ENCODE measurements at regions not wholly inside any gene's neighbourhood (a gene's known extent, or its start where the extent isn't known, plus 50 kb on each side); places are given as distances from the start of the nearest gene placed in this dataset.

GRCh38 chr14:83355609-83356008, 1822.0 kb upstream of the SEL1L start:
- no peak overlapping the region for H3K4me3 ChIP-seq (ENCODE audit: low read length)
- no peak for TF ChIP-seq CTCF (IDR thresholded peaks at IDR 0.05; ENCODE audit: insufficient read depth, low read depth, low read length, missing control alignments)
- no peak for DNase-seq (ENCODE audit: low read depth)

DNA sequence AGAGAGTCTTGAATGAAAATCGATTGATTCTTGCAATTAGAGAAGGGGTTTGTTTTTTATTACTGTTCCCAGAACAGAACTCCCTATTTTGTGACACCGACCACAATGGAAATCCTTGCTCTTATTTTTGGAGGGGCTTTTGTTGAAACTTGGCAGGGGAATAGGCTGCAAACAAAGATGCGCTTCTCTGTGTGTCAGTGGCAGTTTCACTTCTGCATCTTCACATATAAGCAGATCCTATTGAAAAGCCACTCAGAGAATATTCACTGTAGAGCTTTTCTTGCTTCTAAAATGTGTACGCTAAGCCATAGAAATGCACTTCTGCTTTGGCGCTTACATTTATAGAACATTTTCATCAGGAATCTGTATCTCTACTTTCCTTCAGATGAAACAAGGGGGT, 1822.4 kb upstream of the SEL1L start:
- no peak overlapping the region for H3K4me3 ChIP-seq (ENCODE audit: low read length)
- TF ChIP-seq CTCF (IDR thresholded peaks at IDR 0.05; ENCODE audit: insufficient read depth, low read depth, low read length, missing control alignments), result no peak
- no peak for DNase-seq (ENCODE audit: low read depth)

GRCh38 chr14:83372271-83372670, 1838.6 kb upstream of the SEL1L start:
- no peak for TF ChIP-seq CTCF (IDR thresholded peaks at IDR 0.05; ENCODE audit: insufficient read depth, low read depth, low read length, missing control alignments)
- DNase-seq (ENCODE audit: low read depth), result no peak
- no peak overlapping the region for H3K4me3 ChIP-seq (ENCODE audit: low read length)

DNA sequence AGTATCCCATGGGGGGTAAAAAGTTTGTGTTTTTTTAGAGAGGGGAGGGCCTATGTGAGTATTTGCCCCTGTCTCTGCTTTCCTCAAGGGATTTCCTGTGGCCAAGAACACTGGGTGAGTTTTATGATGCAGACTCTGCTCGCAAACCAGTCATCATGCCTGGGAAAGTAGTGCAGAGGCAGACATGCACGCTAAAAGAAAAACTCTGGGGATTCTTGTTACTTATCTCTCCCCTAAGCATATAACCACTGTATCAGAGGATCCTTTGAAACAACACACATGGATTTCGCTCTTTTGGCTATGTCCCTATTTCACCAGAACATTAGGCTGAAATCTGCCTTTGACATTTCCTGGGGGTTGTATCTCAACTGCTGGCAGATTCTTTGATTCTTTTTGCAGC, 1845.8 kb upstream of the SEL1L start:
- DNase-seq (ENCODE audit: low read depth), result no peak
- no peak overlapping the region for H3K4me3 ChIP-seq (ENCODE audit: low read length)
- TF ChIP-seq CTCF (IDR thresholded peaks at IDR 0.05; ENCODE audit: insufficient read depth, low read depth, low read length, missing control alignments), result no peak

DNA sequence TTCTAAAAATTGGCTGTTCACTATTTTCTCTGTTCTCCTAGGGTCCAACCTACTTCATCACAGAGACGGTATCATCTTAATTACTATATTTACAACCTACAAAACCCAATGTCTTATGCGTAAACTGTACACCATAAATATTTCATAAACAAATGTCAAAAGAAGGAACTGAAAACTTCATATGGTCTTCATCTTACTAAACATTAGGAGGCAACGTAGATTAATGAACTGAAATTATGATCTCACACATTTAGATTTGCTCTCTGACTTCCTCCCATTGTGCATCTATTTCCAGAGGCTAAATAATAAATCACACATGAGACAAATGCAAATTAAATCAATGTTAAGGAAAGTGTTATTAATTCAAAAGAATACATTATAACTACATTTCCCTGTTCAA, 1850.6 kb upstream of the SEL1L start:
- no peak for DNase-seq (ENCODE audit: low read depth)
- no peak for TF ChIP-seq CTCF (IDR thresholded peaks at IDR 0.05; ENCODE audit: insufficient read depth, low read depth, low read length, missing control alignments)
- H3K4me3 ChIP-seq (ENCODE audit: low read length), result no peak overlapping the region

- DNase-seq (ENCODE audit: low read depth), result peak; percentile 67
- no peak for TF ChIP-seq CTCF (IDR thresholded peaks at IDR 0.05; ENCODE audit: insufficient read depth, low read depth, low read length, missing control alignments)
- no peak overlapping the region for H3K4me3 ChIP-seq (ENCODE audit: low read length)
Observed at GRCh38 chr14:83395321-83395720, 1861.7 kb upstream of the SEL1L start.

DNA sequence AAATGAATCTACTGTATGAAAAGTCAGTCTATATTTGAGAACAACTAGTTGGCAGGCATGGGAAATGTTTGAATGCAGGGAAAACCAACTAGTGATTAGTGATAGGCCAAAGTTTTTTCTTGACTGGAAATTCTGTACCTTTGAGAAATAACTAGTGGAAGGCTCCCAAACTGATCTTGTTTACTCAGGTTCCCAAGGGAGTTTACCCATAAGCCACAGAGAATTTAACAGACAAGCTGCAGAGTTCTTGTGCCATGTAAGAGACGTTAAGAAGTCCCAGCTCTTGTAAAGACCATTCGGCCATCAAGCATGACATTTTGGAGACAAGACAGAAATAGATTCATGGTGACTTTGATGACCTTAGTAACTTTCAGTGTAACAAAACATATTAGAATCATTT, 1882.8 kb upstream of the SEL1L start:
- no peak overlapping the region for H3K4me3 ChIP-seq (ENCODE audit: low read length)
- DNase-seq (ENCODE audit: low read depth), result no peak
- no peak for TF ChIP-seq CTCF (IDR thresholded peaks at IDR 0.05; ENCODE audit: insufficient read depth, low read depth, low read length, missing control alignments)
